ENCODE measurements at regions not wholly inside any gene's neighbourhood (a gene's known extent, or its start where the extent isn't known, plus 50 kb on each side); places are given as distances from the start of the nearest gene placed in this dataset.

GRCh38 chr4:164410401-164410800 is 343.5 kb upstream of the SMIM31 start:
- DNase-seq (no peak), FAIRE-seq (no peak)
- TF ChIP-seq CTCF (IDR thresholded peaks at IDR 0.05; ENCODE audit: borderline replicate concordance, extremely low read depth, insufficient read depth), result no peak
- Histone ChIP-seq H3K4me1 (ENCODE audit: control insufficient read depth in 2 of 3, insufficient read depth in 2 of 3, low read depth in 1 of 3, low read length in 3 of 3) (no peaks in the 10 kb centered on the region), H3K36me3 (ENCODE audit: control insufficient read depth in 2 of 3, insufficient read depth in 3 of 3, low read length in 3 of 3) (no peaks in the 10 kb centered on the region), H3K27me3 (ENCODE audit: control insufficient read depth, insufficient read depth, low read length) (no peaks in the 10 kb centered on the region), H3K27ac (ENCODE audit: low read depth in 2 of 2, low read length in 2 of 2) (no peak overlapping the region), H3K9me3 (ENCODE audit: control insufficient read depth in 2 of 3, insufficient read depth in 1 of 3, low read length in 3 of 3) (no peaks in the 10 kb centered on the region), H3K9ac (ENCODE audit: low read length in 3 of 3) (no peak overlapping the region), H3K4me3 (ENCODE audit: low read length in 3 of 3) (no peak overlapping the region)
- intact Hi-C loops (cut with DNase I), result no loop called here

GRCh38 chr4:164412246-164412645 is 341.7 kb upstream of the SMIM31 start:
- Histone ChIP-seq H3K27me3 (ENCODE audit: control insufficient read depth, insufficient read depth, low read length) (no peaks in the 10 kb centered on the region), H3K9me3 (ENCODE audit: control insufficient read depth in 2 of 3, insufficient read depth in 1 of 3, low read length in 3 of 3) (no peaks in the 10 kb centered on the region), H3K9ac (ENCODE audit: low read length in 3 of 3) (no peak overlapping the region), H3K27ac (ENCODE audit: low read depth in 2 of 2, low read length in 2 of 2) (no peak overlapping the region), H3K4me1 (ENCODE audit: control insufficient read depth in 2 of 3, insufficient read depth in 2 of 3, low read depth in 1 of 3, low read length in 3 of 3) (no peaks in the 10 kb centered on the region), H3K36me3 (ENCODE audit: control insufficient read depth in 2 of 3, insufficient read depth in 3 of 3, low read length in 3 of 3) (no peaks in the 10 kb centered on the region), H3K4me3 (ENCODE audit: low read length in 3 of 3) (no peak overlapping the region)
- TF ChIP-seq CTCF (IDR thresholded peaks at IDR 0.05; ENCODE audit: borderline replicate concordance, extremely low read depth, insufficient read depth), result no peak
- no peak for DNase-seq
- no peak for FAIRE-seq
- intact Hi-C loops (cut with DNase I), result no loop called here

GRCh38 chr4:164413743-164414142 is 340.2 kb upstream of the SMIM31 start:
- no peaks in the 10 kb centered on the region for H3K4me1 ChIP-seq (ENCODE audit: control insufficient read depth in 2 of 3, insufficient read depth in 2 of 3, low read depth in 1 of 3, low read length in 3 of 3)
- H3K9me3 ChIP-seq (ENCODE audit: control insufficient read depth in 2 of 3, insufficient read depth in 1 of 3, low read length in 3 of 3), result no peaks in the 10 kb centered on the region
- H3K9ac ChIP-seq (ENCODE audit: low read length in 3 of 3), result no peak overlapping the region
- no peak for TF ChIP-seq CTCF (IDR thresholded peaks at IDR 0.05; ENCODE audit: borderline replicate concordance, extremely low read depth, insufficient read depth)
- no peak for DNase-seq
- no peak for FAIRE-seq
- intact Hi-C loops (cut with DNase I), result no loop called here
- no peaks in the 10 kb centered on the region for H3K36me3 ChIP-seq (ENCODE audit: control insufficient read depth in 2 of 3, insufficient read depth in 3 of 3, low read length in 3 of 3)
- H3K4me3 ChIP-seq (ENCODE audit: low read length in 3 of 3), result no peak overlapping the region
- no peaks in the 10 kb centered on the region for H3K27me3 ChIP-seq (ENCODE audit: control insufficient read depth, insufficient read depth, low read length)
- no peak overlapping the region for H3K27ac ChIP-seq (ENCODE audit: low read depth in 2 of 2, low read length in 2 of 2)

- no peaks in the 10 kb centered on the region for H3K9me3 ChIP-seq (ENCODE audit: control insufficient read depth in 2 of 3, insufficient read depth in 1 of 3, low read length in 3 of 3)
- no peak for FAIRE-seq
Observed at GRCh38 chr4:164423819-164424218, 330.1 kb upstream of the SMIM31 start.

More at GRCh38 chr4:164423819-164424218, 330.1 kb upstream of the SMIM31 start:
- intact Hi-C loops (cut with DNase I), result no loop called here
- no peak overlapping the region for H3K4me3 ChIP-seq (ENCODE audit: low read length in 3 of 3)
- no peak for DNase-seq
- H3K4me1 ChIP-seq (ENCODE audit: control insufficient read depth in 2 of 3, insufficient read depth in 2 of 3, low read depth in 1 of 3, low read length in 3 of 3), result no peaks in the 10 kb centered on the region
- no peaks in the 10 kb centered on the region for H3K36me3 ChIP-seq (ENCODE audit: control insufficient read depth in 2 of 3, insufficient read depth in 3 of 3, low read length in 3 of 3)
- no peak for TF ChIP-seq CTCF (IDR thresholded peaks at IDR 0.05; ENCODE audit: borderline replicate concordance, extremely low read depth, insufficient read depth)
- H3K27ac ChIP-seq (ENCODE audit: low read depth in 2 of 2, low read length in 2 of 2), result no peak overlapping the region
- no peaks in the 10 kb centered on the region for H3K27me3 ChIP-seq (ENCODE audit: control insufficient read depth, insufficient read depth, low read length)
- H3K9ac ChIP-seq (ENCODE audit: low read length in 3 of 3), result no peak overlapping the region
